MM.1S (cell line): ENCODE measurements at regions not wholly inside any gene's neighbourhood (a gene's known extent, or its start where the extent isn't known, plus 50 kb on each side); places are given as distances from the start of the nearest gene placed in this dataset.

Experiments
- DNase-seq: peaks from one replicate; pipeline ENCODE4 v3.0.0-alpha.2; 2015
- H2AFZ ChIP-seq: fragments of 300-600 bp; sonication (generic); 2 replicates; pipeline ENCODE4 v1.6.0; 2016; ENCODE audit warnings: antibody characterized with exemption, low read length
- H3F3A ChIP-seq: fragments of 300-600 bp; sonication (generic); 2 replicates; pipeline ENCODE4 v1.6.1; 2016; ENCODE audit warnings: mild to moderate bottlenecking, antibody characterized with exemption, low read length, moderate library complexity, mixed read lengths; ENCODE audit not compliant: insufficient read depth
- H3K27ac ChIP-seq: fragments of 300-600 bp; sonication (generic); 2 replicates; pipeline ENCODE4 v1.5.1; 2016; ENCODE audit warnings: mild to moderate bottlenecking, low read length
- H3K27me3 ChIP-seq: fragments of 300-600 bp; sonication (generic); replicated peaks from 2 replicates; pipeline ENCODE4 v1.6.0; 2016; ENCODE audit warnings: low read length; ENCODE audit not compliant: insufficient read depth
- H3K36me3 ChIP-seq: fragments of 300-600 bp; sonication (generic); replicated peaks from 2 replicates; pipeline ENCODE4 v1.6.1; 2016; ENCODE audit warnings: mild to moderate bottlenecking, low read length, mixed read lengths; ENCODE audit not compliant: insufficient read depth
- H3K4me1 ChIP-seq: fragments of 300-600 bp; sonication (generic); 2 replicates; pipeline ENCODE4 v1.6.1; 2016; ENCODE audit warnings: low read length, mixed read lengths
- H3K4me2 ChIP-seq: fragments of 300-600 bp; sonication (generic); 2 replicates; pipeline ENCODE4 v1.6.0; 2016; ENCODE audit warnings: low read depth, low read length
- H3K4me3 ChIP-seq: fragments of 300-600 bp; sonication (generic); 2 replicates; pipeline ENCODE4 v1.5.1; 2016; ENCODE audit warnings: low read length, mixed read lengths
- H3K79me2 ChIP-seq: fragments of 300-600 bp; sonication (generic); 2 replicates; pipeline ENCODE4 v1.6.1; 2016; ENCODE audit warnings: mixed run types, low read length, mixed read lengths
- H3K9ac ChIP-seq: fragments of 300-600 bp; sonication (generic); 2 replicates; pipeline ENCODE4 v1.6.1; 2016; ENCODE audit warnings: low read length, mixed read lengths
- H3K9me2 ChIP-seq: fragments of 300-600 bp; sonication (generic); replicated peaks from 2 replicates; pipeline ENCODE4 v1.6.1; 2016; ENCODE audit warnings: mild to moderate bottlenecking, low read length, mixed read lengths; ENCODE audit not compliant: insufficient read depth
- H3K9me3 ChIP-seq: fragments of 300-600 bp; sonication (generic); replicated peaks from 2 replicates; pipeline ENCODE4 v1.6.1; 2016; ENCODE audit warnings: mild to moderate bottlenecking, low read length, mixed read lengths; ENCODE audit not compliant: insufficient read depth
- H4K20me1 ChIP-seq: fragments of 300-600 bp; sonication (generic); 2 replicates; pipeline ENCODE4 v1.6.1; 2016; ENCODE audit warnings: mild to moderate bottlenecking, low read length, moderate library complexity, mixed read lengths; ENCODE audit not compliant: insufficient read depth
- EZH2 ChIP-seq: fragments of 300-600 bp; sonication (generic); optimal IDR thresholded peaks from 2 replicates; pipeline ENCODE3; 2017; ENCODE audit warnings: low read depth, mild to moderate bottlenecking, antibody characterized with exemption, low read length, mixed read lengths
- EZH2phosphoT487 ChIP-seq: fragments of 300-600 bp; sonication (generic); IDR thresholded peaks from 2 replicates; pipeline ENCODE4 v1.6.1; 2018; ENCODE audit warnings: antibody characterized with exemption, low read length
- TF ChIP-seq, protein P1 (sequence below): fragments of 300-600 bp; sonication (generic); IDR thresholded peaks from 2 replicates; pipeline ENCODE4 v1.5.1; 2016; ENCODE audit warnings: antibody characterized with exemption, low read length, mixed read lengths

GRCh38 chr13:40362502-40362901 is 303.9 kb downstream of the FOXO1 start:
- Histone ChIP-seq H4K20me1 (no peaks in the 10 kb centered on the region), H3K4me1 (no peaks in the 10 kb centered on the region), H3K27me3 (no peaks in the 10 kb centered on the region), H2AFZ (no peak overlapping the region), H3K36me3 (no peaks in the 10 kb centered on the region), H3K27ac (no peak overlapping the region), H3K9me2 (no peaks in the 10 kb centered on the region), H3K9me3 (no peaks in the 10 kb centered on the region), H3K4me3 (no peak overlapping the region), H3F3A (no peaks in the 10 kb centered on the region), H3K9ac (no peak overlapping the region), H3K4me2 (no peak overlapping the region), H3K79me2 (no peaks in the 10 kb centered on the region)
- DNase-seq = no peak
- TF ChIP-seq EZH2phosphoT487 (no peak), EZH2 (no peak)
- TF ChIP-seq, protein P1, sequence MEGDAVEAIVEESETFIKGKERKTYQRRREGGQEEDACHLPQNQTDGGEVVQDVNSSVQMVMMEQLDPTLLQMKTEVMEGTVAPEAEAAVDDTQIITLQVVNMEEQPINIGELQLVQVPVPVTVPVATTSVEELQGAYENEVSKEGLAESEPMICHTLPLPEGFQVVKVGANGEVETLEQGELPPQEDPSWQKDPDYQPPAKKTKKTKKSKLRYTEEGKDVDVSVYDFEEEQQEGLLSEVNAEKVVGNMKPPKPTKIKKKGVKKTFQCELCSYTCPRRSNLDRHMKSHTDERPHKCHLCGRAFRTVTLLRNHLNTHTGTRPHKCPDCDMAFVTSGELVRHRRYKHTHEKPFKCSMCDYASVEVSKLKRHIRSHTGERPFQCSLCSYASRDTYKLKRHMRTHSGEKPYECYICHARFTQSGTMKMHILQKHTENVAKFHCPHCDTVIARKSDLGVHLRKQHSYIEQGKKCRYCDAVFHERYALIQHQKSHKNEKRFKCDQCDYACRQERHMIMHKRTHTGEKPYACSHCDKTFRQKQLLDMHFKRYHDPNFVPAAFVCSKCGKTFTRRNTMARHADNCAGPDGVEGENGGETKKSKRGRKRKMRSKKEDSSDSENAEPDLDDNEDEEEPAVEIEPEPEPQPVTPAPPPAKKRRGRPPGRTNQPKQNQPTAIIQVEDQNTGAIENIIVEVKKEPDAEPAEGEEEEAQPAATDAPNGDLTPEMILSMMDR = no peak

GRCh38 chr13:40363653-40364052 is 302.8 kb downstream of the FOXO1 start:
- H3K27me3 ChIP-seq = no peaks in the 10 kb centered on the region
- H3K4me2 ChIP-seq = no peak overlapping the region
- H3K9ac ChIP-seq = no peak overlapping the region
- TF ChIP-seq EZH2phosphoT487 (no peak), EZH2 (no peak)
- TF ChIP-seq, protein P1 = no peak
- no peaks in the 10 kb centered on the region for H4K20me1 ChIP-seq
- no peaks in the 10 kb centered on the region for H3K9me3 ChIP-seq
- no peak for DNase-seq
- H2AFZ ChIP-seq = no peak overlapping the region
- no peak overlapping the region for H3K27ac ChIP-seq
- H3F3A ChIP-seq = no peaks in the 10 kb centered on the region
- no peaks in the 10 kb centered on the region for H3K36me3 ChIP-seq
- no peaks in the 10 kb centered on the region for H3K79me2 ChIP-seq
- no peak overlapping the region for H3K4me3 ChIP-seq
- no peaks in the 10 kb centered on the region for H3K9me2 ChIP-seq
- no peaks in the 10 kb centered on the region for H3K4me1 ChIP-seq

GRCh38 chr13:40366119-40366518 is 300.3 kb downstream of the FOXO1 start:
- DNase-seq = no peak
- no peaks in the 10 kb centered on the region for H3K9me3 ChIP-seq
- H4K20me1 ChIP-seq = no peaks in the 10 kb centered on the region
- H3K27me3 ChIP-seq = no peaks in the 10 kb centered on the region
- no peaks in the 10 kb centered on the region for H3K36me3 ChIP-seq
- H2AFZ ChIP-seq = no peak overlapping the region
- no peaks in the 10 kb centered on the region for H3K4me1 ChIP-seq
- H3K4me2 ChIP-seq = no peak overlapping the region
- no peak for TF ChIP-seq EZH2phosphoT487
- no peaks in the 10 kb centered on the region for H3K79me2 ChIP-seq
- no peaks in the 10 kb centered on the region for H3K9me2 ChIP-seq
- H3K27ac ChIP-seq = no peak overlapping the region
- no peak overlapping the region for H3K4me3 ChIP-seq
- no peaks in the 10 kb centered on the region for H3F3A ChIP-seq
- H3K9ac ChIP-seq = no peak overlapping the region

DNA sequence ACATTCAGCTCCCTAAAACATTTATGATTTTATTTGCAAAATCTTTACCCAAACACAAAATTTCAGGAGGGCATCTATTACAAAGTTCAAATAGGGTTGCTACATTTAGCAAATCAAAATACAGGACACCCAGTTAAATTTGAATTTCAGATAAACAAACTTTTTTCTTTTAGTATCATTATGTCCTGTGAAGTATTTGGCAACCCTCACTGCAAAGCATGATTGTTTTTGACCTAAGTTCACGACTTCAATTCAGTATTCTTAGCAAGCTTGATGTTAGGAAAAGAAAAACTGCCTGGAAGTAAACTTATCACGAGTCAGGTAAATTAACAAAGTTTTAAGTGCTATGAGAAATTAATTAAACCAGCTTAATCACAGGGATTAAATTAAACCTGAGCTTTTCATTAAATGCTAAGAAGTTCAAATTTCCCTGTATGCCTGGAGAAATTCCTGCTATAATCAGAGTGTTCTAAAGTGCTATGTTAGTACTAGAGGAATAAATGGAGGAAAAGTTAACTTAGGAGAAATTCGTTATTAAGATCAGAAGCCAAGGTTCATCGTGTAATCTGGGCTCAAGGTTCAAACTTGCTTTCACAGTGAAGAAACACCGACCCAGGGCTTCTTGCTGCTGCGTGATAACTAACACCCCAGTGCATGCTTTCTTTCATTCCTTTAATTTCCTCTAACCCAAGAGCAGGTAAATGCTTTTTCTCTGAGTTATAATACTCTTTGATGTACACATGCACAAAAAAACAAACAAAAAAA is 298.1 kb downstream of the FOXO1 start:
- no peaks in the 10 kb centered on the region for H3K9me3 ChIP-seq
- no peak for DNase-seq
- no peaks in the 10 kb centered on the region for H3K36me3 ChIP-seq
- no peak overlapping the region for H3K4me2 ChIP-seq
- no peaks in the 10 kb centered on the region for H3K79me2 ChIP-seq
- no peaks in the 10 kb centered on the region for H3K9me2 ChIP-seq
- no peak overlapping the region for H3K27ac ChIP-seq
- H4K20me1 ChIP-seq = no peaks in the 10 kb centered on the region
- H3K9ac ChIP-seq = no peak overlapping the region
- H3K4me3 ChIP-seq = no peak overlapping the region
- H2AFZ ChIP-seq = no peak overlapping the region
- H3K4me1 ChIP-seq = no peaks in the 10 kb centered on the region
- TF ChIP-seq EZH2 = no peak
- TF ChIP-seq, protein P1 = no peak
- TF ChIP-seq EZH2phosphoT487 = no peak
- H3F3A ChIP-seq = no peaks in the 10 kb centered on the region
- H3K27me3 ChIP-seq = no peaks in the 10 kb centered on the region
